DOHH2 (cell line): ENCODE measurements at regions not wholly inside any gene's neighbourhood (a gene's known extent, or its start where the extent isn't known, plus 50 kb on each side); places are given as distances from the start of the nearest gene placed in this dataset.

ENCODE experiments used
- H3F3A ChIP-seq: fragments of 200-600 bp; sonication (generic), shearing (Covaris generic); 2 replicates; pipeline ENCODE4 v1.6.0; 2016; ENCODE audit warnings: antibody characterized with exemption, mild to moderate bottlenecking; ENCODE audit not compliant: control insufficient read depth, insufficient read depth
- H3K27ac ChIP-seq: fragments of 200-600 bp; sonication (generic); 2 replicates; pipeline ENCODE4 v1.5.1; 2014; ENCODE audit warnings: low read depth, mild to moderate bottlenecking, low read length, moderate library complexity
- H3K27me3 ChIP-seq: fragments of 200-600 bp; sonication (generic); 2 replicates; pipeline ENCODE4 v1.6.1; 2014; ENCODE audit warnings: mild to moderate bottlenecking, low read length, mixed read lengths; ENCODE audit not compliant: control insufficient read depth
- H3K36me3 ChIP-seq: fragments of 200-600 bp; sonication (generic); 2 replicates; pipeline ENCODE4 v1.6.1; 2014; ENCODE audit warnings: mild to moderate bottlenecking, low read length, moderate library complexity, mixed read lengths; ENCODE audit not compliant: control insufficient read depth
- H3K4me1 ChIP-seq: fragments of 200-600 bp; sonication (generic); 2 replicates; pipeline ENCODE4 v1.6.1; 2014; ENCODE audit warnings: mild to moderate bottlenecking, low read length, mixed read lengths; ENCODE audit not compliant: control insufficient read depth
- H3K4me2 ChIP-seq: fragments of 200-600 bp; sonication (generic); 2 replicates; pipeline ENCODE4 v1.6.0; 2014; ENCODE audit warnings: mild to moderate bottlenecking, low read length, moderate library complexity
- H3K4me3 ChIP-seq: fragments of 200-600 bp; sonication (generic); 2 replicates; pipeline ENCODE4 v1.5.1; 2014; ENCODE audit warnings: mild to moderate bottlenecking, low read length, mixed read lengths
- H3K79me2 ChIP-seq: fragments of 200-600 bp; sonication (generic); 2 replicates; pipeline ENCODE4 v1.6.1; 2014; ENCODE audit warnings: mild to moderate bottlenecking, low read length, mixed read lengths; ENCODE audit not compliant: control insufficient read depth
- H3K9me2 ChIP-seq: fragments of 200-600 bp; sonication (generic); replicated peaks from 2 replicates; pipeline ENCODE4 v1.6.1; 2014; ENCODE audit warnings: mild to moderate bottlenecking, low read length, mixed read lengths; ENCODE audit not compliant: control insufficient read depth
- H3K9me3 ChIP-seq: fragments of 200-600 bp; sonication (generic); 2 replicates; pipeline ENCODE4 v1.6.1; 2014; ENCODE audit warnings: antibody characterized with exemption, low read length, mixed read lengths; ENCODE audit not compliant: control insufficient read depth, insufficient read depth
- H4K20me1 ChIP-seq: fragments of 200-600 bp; sonication (generic); 2 replicates; pipeline ENCODE4 v1.6.0; 2014; ENCODE audit warnings: low read depth, mild to moderate bottlenecking, antibody characterized with exemption, low read length, moderate library complexity; ENCODE audit not compliant: control insufficient read depth, insufficient read depth
- CTCF ChIP-seq: fragments of 200-600 bp; sonication (generic); IDR thresholded peaks from one replicate; pipeline ENCODE4 v1.5.1; 2014; ENCODE audit warnings: antibody characterized with exemption, mild to moderate bottlenecking, low read depth, low read length; ENCODE audit not compliant: poor library complexity, severe bottlenecking
- EZH2phosphoT487 ChIP-seq: fragments of 200-600 bp; sonication (generic); IDR thresholded peaks from 2 replicates; pipeline ENCODE4 v1.6.1; 2017; ENCODE audit warnings: borderline replicate concordance, mild to moderate bottlenecking, antibody characterized with exemption, low read length, moderate library complexity, mixed read lengths

GRCh38 chr13:22454586-22454985, 726.2 kb upstream of the SGCG start:
- no peaks in the 10 kb centered on the region for H3K4me1 ChIP-seq
- H3F3A ChIP-seq: no peaks in the 10 kb centered on the region
- H3K36me3 ChIP-seq: no peaks in the 10 kb centered on the region
- no peaks in the 10 kb centered on the region for H3K9me2 ChIP-seq
- no peak overlapping the region for H3K4me3 ChIP-seq
- peaks cover 8% of the 10 kb centered on the region; the same call in 1 of the 2 replicates for H3K9me3 ChIP-seq
- H3K27me3 ChIP-seq: no peaks in the 10 kb centered on the region
- no peak for TF ChIP-seq EZH2phosphoT487
- TF ChIP-seq CTCF: no peak
- no peaks in the 10 kb centered on the region for H3K79me2 ChIP-seq
- H4K20me1 ChIP-seq: no peaks in the 10 kb centered on the region
- no peak overlapping the region for H3K27ac ChIP-seq
- no peak overlapping the region for H3K4me2 ChIP-seq

DNA sequence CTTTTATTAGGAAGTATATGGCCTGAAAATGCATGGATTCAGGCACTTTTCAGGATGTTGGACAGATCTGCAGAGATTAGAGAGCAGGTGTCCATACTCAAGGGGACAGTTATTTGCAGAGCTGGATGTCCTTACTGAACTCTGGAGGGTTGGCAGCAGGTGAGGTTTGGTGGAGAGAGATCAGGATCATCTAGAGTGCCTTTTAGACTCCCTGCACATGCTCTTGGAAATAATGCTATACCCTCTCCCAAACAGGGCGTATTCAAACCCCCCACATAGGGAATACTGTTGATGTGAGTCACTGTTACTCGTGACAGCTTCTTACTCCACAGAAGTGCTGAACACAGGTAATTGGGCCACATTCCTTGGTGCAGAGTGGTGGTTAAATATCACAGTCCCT, 725.7 kb upstream of the SGCG start:
- H4K20me1 ChIP-seq: no peaks in the 10 kb centered on the region
- H3K9me2 ChIP-seq: no peaks in the 10 kb centered on the region
- H3K4me1 ChIP-seq: no peaks in the 10 kb centered on the region
- H3K79me2 ChIP-seq: no peaks in the 10 kb centered on the region
- peaks cover 8% of the 10 kb centered on the region; the same call in 1 of the 2 replicates for H3K9me3 ChIP-seq
- H3K27ac ChIP-seq: no peak overlapping the region
- H3K4me2 ChIP-seq: no peak overlapping the region
- H3F3A ChIP-seq: no peaks in the 10 kb centered on the region
- no peaks in the 10 kb centered on the region for H3K36me3 ChIP-seq
- no peak overlapping the region for H3K4me3 ChIP-seq
- no peaks in the 10 kb centered on the region for H3K27me3 ChIP-seq
- TF ChIP-seq CTCF: no peak
- no peak for TF ChIP-seq EZH2phosphoT487

GRCh38 chr13:22461854-22462490, 718.8 kb upstream of the SGCG start:
- no peaks in the 10 kb centered on the region for H3F3A ChIP-seq
- TF ChIP-seq EZH2phosphoT487 (no peak), CTCF (no peak)
- H3K4me3 ChIP-seq: no peak overlapping the region
- no peaks in the 10 kb centered on the region for H3K36me3 ChIP-seq
- no peaks in the 10 kb centered on the region for H3K27me3 ChIP-seq
- no peak overlapping the region for H3K4me2 ChIP-seq
- no peaks in the 10 kb centered on the region for H3K79me2 ChIP-seq
- H4K20me1 ChIP-seq: no peaks in the 10 kb centered on the region
- no peaks in the 10 kb centered on the region for H3K9me2 ChIP-seq
- no peaks in the 10 kb centered on the region for H3K4me1 ChIP-seq
- peaks cover 8% of the 10 kb centered on the region; the same call in 1 of the 2 replicates for H3K9me3 ChIP-seq
- H3K27ac ChIP-seq: no peak overlapping the region
